Panc1 (cell line): ENCODE measurements at regions not wholly inside any gene's neighbourhood (a gene's known extent, or its start where the extent isn't known, plus 50 kb on each side); places are given as distances from the start of the nearest gene placed in this dataset.

Source experiments
- POLR2AphosphoS5 ChIP-seq: IDR thresholded peaks from 2 replicates; pipeline ENCODE4 v1.6.1; 2012; ENCODE audit warnings: mild to moderate bottlenecking, low read depth, low read length, moderate library complexity
- REST ChIP-seq, 2 experiments: IDR thresholded peaks; 2 replicates each; pipeline ENCODE4 v1.6.1; 2011 to 2012; ENCODE audit warnings: low read depth in 2 of 2, control low read depth in 1 of 2, low read length in 1 of 2, mild to moderate bottlenecking in 1 of 2, moderate library complexity in 1 of 2; ENCODE audit not compliant: insufficient read depth in 1 of 2

- TF ChIP-seq POLR2AphosphoS5: no peak
- no peak for TF ChIP-seq REST (IDR thresholded peaks at IDR 0.05; ENCODE audit: insufficient read depth in 1 of 2, low read depth in 2 of 2, low read length in 1 of 2)
Observed at GRCh38 chr22:34334893-34335292, 414.6 kb upstream of the LARGE1 start.
